ENCODE measurements at regions not wholly inside any gene's neighbourhood (a gene's known extent, or its start where the extent isn't known, plus 50 kb on each side); places are given as distances from the start of the nearest gene placed in this dataset.

GRCh38 chr4:135694066-135694465 is 1492.5 kb upstream of the PABPC4L start:
- no peaks in the 10 kb centered on the region for H4K20me1 ChIP-seq (ENCODE audit: control insufficient read depth, insufficient read depth)
- no peak for TF ChIP-seq ZNF622 (IDR thresholded peaks at IDR 0.05)
- TF ChIP-seq IRF4 (IDR thresholded peaks at IDR 0.05; ENCODE audit: low read depth, low read length): no peak
- TF ChIP-seq ATF7 (IDR thresholded peaks at IDR 0.05; ENCODE audit: low read depth): peak; percentile 37; the same call in 1 of the 2 replicates
- H3K9ac ChIP-seq (ENCODE audit: control insufficient read depth, insufficient read depth, low read length): no peak overlapping the region
- POLR2A ChIA-PET: no interaction called here
- SMC1A ChIA-PET (ENCODE audit: uncharacterized antibody, unreplicated experiment): no interaction called here
- no TSS peak for BruUV-seq (replicated peaks)
- H3K4me1 ChIP-seq (ENCODE audit: control insufficient read depth, insufficient read depth, low read length): no peaks in the 10 kb centered on the region
- no peak overlapping the region for H3K4me3 ChIP-seq
- H3K27me3 ChIP-seq (replicated peaks in 1 of 2; ENCODE audit: control insufficient read depth in 2 of 2, insufficient read depth in 2 of 2, low read length in 1 of 2): no peaks in the 10 kb centered on the region
- DNase-seq (ENCODE audit: low read depth, low spot score): no peak
- no peak overlapping the region for H2AFZ ChIP-seq (ENCODE audit: control insufficient read depth, low read depth, low read length)
- RAD21 ChIA-PET (ENCODE audit: unreplicated experiment): no interaction called here
- intact Hi-C loops (cut with micrococcal nuclease; ENCODE audit: unreplicated experiment) (no loop called here), in situ Hi-C loops (cut with MboI) (no loop called here)
- H3K9me3 ChIP-seq (replicated peaks; ENCODE audit: control insufficient read depth, insufficient read depth, low read length): no peaks in the 10 kb centered on the region
- no peaks in the 10 kb centered on the region for H3K36me3 ChIP-seq (ENCODE audit: control insufficient read depth in 2 of 2, insufficient read depth in 2 of 2, low read length in 1 of 2)
- 33% methylated on average over 2 of the region's 2 CpGs for WGBS (ENCODE audit: insufficient coverage, insufficient replicate concordance, low lambda C conversion rate, missing lambda C conversion rate)
- CTCF ChIA-PET: no interaction called here
- FAIRE-seq: no peak
- H3K4me2 ChIP-seq (ENCODE audit: control insufficient read depth, insufficient read depth): no peak overlapping the region
- ATAC-seq: no peak
- H3K27ac ChIP-seq (ENCODE audit: control insufficient read depth, insufficient read depth): no peak overlapping the region
- no peaks in the 10 kb centered on the region for H3K79me2 ChIP-seq (ENCODE audit: control insufficient read depth, insufficient read depth, low read length)

- intact Hi-C loops (cut with micrococcal nuclease; ENCODE audit: unreplicated experiment): no loop called here
- no peaks in the 10 kb centered on the region for H3K9me3 ChIP-seq (replicated peaks; ENCODE audit: control insufficient read depth, insufficient read depth, low read length)
- RAD21 ChIA-PET (ENCODE audit: unreplicated experiment): no interaction called here
- DNase-seq (ENCODE audit: low read depth, low spot score) (no peak), ATAC-seq (no peak), FAIRE-seq (no peak)
- H3K27me3 ChIP-seq (replicated peaks in 1 of 2; ENCODE audit: control insufficient read depth in 2 of 2, insufficient read depth in 2 of 2, low read length in 1 of 2): no peaks in the 10 kb centered on the region
- no peak overlapping the region for H3K4me2 ChIP-seq (ENCODE audit: control insufficient read depth, insufficient read depth)
- H3K4me3 ChIP-seq: no peak overlapping the region
- CTCF ChIA-PET: no interaction called here
- no peaks in the 10 kb centered on the region for H4K20me1 ChIP-seq (ENCODE audit: control insufficient read depth, insufficient read depth)
- H3K36me3 ChIP-seq (ENCODE audit: control insufficient read depth in 2 of 2, insufficient read depth in 2 of 2, low read length in 1 of 2): no peaks in the 10 kb centered on the region
- WGBS (ENCODE audit: insufficient coverage, insufficient replicate concordance, low lambda C conversion rate, missing lambda C conversion rate): 25% methylated on average over 2 of the region's 2 CpGs
- no peak overlapping the region for H3K27ac ChIP-seq (ENCODE audit: control insufficient read depth, insufficient read depth)
- in situ Hi-C loops (cut with MboI): no loop called here
- POLR2A ChIA-PET: no interaction called here
- H2AFZ ChIP-seq (ENCODE audit: control insufficient read depth, low read depth, low read length): no peak overlapping the region
- BruUV-seq (replicated peaks): no TSS peak
- no peaks in the 10 kb centered on the region for H3K4me1 ChIP-seq (ENCODE audit: control insufficient read depth, insufficient read depth, low read length)
- no peaks in the 10 kb centered on the region for H3K79me2 ChIP-seq (ENCODE audit: control insufficient read depth, insufficient read depth, low read length)
- H3K9ac ChIP-seq (ENCODE audit: control insufficient read depth, insufficient read depth, low read length): no peak overlapping the region
- SMC1A ChIA-PET (ENCODE audit: uncharacterized antibody, unreplicated experiment): no interaction called here
- TF ChIP-seq RELB (IDR thresholded peaks at IDR 0.05; ENCODE audit: low read depth) (no peak), POLR2AphosphoS5 (IDR thresholded peaks at IDR 0.05; ENCODE audit: low read length) (no peak), ZSCAN29 (IDR thresholded peaks at IDR 0.05) (no peak), SRF (IDR thresholded peaks at IDR 0.05; ENCODE audit: low read depth in 2 of 2, low read length in 2 of 2) (no peak), YY1 (IDR thresholded peaks at IDR 0.05; ENCODE audit: low read depth, low read length) (no peak), HDAC6 (IDR thresholded peaks at IDR 0.05; ENCODE audit: unreplicated experiment) (no peak), ZNF622 (IDR thresholded peaks at IDR 0.05) (no peak), CEBPB (IDR thresholded peaks at IDR 0.05; ENCODE audit: borderline replicate concordance in 1 of 2, low read depth in 2 of 2, low read length in 2 of 2) (no peak)
- TF ChIP-seq, protein P1, sequence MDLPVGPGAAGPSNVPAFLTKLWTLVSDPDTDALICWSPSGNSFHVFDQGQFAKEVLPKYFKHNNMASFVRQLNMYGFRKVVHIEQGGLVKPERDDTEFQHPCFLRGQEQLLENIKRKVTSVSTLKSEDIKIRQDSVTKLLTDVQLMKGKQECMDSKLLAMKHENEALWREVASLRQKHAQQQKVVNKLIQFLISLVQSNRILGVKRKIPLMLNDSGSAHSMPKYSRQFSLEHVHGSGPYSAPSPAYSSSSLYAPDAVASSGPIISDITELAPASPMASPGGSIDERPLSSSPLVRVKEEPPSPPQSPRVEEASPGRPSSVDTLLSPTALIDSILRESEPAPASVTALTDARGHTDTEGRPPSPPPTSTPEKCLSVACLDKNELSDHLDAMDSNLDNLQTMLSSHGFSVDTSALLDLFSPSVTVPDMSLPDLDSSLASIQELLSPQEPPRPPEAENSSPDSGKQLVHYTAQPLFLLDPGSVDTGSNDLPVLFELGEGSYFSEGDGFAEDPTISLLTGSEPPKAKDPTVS (IDR thresholded peaks at IDR 0.05; ENCODE audit: low read depth, low read length): no peak
- TF ChIP-seq, protein P2, sequence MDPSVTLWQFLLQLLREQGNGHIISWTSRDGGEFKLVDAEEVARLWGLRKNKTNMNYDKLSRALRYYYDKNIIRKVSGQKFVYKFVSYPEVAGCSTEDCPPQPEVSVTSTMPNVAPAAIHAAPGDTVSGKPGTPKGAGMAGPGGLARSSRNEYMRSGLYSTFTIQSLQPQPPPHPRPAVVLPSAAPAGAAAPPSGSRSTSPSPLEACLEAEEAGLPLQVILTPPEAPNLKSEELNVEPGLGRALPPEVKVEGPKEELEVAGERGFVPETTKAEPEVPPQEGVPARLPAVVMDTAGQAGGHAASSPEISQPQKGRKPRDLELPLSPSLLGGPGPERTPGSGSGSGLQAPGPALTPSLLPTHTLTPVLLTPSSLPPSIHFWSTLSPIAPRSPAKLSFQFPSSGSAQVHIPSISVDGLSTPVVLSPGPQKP (IDR thresholded peaks at IDR 0.05; ENCODE audit: low read depth, low read length): no peak
These were observed 1482.4 kb upstream of the PABPC4L start for GRCh38 chr4:135684001-135684400.
